ENCODE measurements at regions not wholly inside any gene's neighbourhood (a gene's known extent, or its start where the extent isn't known, plus 50 kb on each side); places are given as distances from the start of the nearest gene placed in this dataset.

DNA sequence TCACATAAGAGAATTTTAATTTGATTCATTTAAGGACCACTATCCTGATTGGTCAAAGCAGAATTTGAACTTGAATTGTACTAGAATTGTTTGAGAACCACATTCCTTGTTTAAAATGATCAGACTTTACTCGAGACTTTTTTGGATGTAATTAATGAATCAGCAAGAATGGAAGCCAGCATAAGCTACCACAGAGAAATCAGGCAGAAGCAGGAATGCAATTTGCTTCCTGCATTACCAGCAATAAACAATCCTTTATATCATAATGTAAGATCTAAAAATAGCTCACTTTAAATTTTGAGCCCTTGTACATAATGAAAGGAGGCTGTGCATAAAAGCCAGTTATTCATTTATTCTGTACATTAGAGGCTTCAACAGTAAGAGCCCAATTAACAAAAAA, 119.8 kb upstream of the BACE2 start:
- no peak overlapping the region for H3K4me3 ChIP-seq (ENCODE audit: low read depth, low read length)
- no peak for DNase-seq (ENCODE audit: low read depth)
- TF ChIP-seq, protein P1, sequence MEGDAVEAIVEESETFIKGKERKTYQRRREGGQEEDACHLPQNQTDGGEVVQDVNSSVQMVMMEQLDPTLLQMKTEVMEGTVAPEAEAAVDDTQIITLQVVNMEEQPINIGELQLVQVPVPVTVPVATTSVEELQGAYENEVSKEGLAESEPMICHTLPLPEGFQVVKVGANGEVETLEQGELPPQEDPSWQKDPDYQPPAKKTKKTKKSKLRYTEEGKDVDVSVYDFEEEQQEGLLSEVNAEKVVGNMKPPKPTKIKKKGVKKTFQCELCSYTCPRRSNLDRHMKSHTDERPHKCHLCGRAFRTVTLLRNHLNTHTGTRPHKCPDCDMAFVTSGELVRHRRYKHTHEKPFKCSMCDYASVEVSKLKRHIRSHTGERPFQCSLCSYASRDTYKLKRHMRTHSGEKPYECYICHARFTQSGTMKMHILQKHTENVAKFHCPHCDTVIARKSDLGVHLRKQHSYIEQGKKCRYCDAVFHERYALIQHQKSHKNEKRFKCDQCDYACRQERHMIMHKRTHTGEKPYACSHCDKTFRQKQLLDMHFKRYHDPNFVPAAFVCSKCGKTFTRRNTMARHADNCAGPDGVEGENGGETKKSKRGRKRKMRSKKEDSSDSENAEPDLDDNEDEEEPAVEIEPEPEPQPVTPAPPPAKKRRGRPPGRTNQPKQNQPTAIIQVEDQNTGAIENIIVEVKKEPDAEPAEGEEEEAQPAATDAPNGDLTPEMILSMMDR (IDR thresholded peaks at IDR 0.05; ENCODE audit: insufficient read depth, low read length) = no peak

DNA sequence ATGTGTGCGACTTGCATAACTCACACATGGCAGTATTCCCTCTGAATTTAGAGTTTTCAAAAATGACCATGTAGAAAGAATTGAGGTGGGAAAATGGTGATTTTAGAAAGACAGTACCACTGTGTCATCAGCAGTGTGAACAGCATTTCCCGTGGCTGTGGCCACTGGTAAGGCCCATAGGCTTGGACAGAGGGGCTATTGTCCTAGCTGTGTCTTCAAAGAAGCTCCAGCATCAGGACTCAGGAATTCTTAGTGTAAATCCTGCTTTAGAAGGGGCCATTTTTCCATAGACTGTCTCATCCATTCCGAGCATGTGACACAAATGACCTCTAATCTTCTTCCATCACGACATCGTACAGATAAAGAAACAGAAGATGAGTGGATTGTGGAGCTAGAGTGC, 119.3 kb upstream of the BACE2 start:
- no peak overlapping the region for H3K4me3 ChIP-seq (ENCODE audit: low read depth, low read length)
- TF ChIP-seq, protein P1 (IDR thresholded peaks at IDR 0.05; ENCODE audit: insufficient read depth, low read length) = no peak
- DNase-seq (ENCODE audit: low read depth) = no peak

DNA sequence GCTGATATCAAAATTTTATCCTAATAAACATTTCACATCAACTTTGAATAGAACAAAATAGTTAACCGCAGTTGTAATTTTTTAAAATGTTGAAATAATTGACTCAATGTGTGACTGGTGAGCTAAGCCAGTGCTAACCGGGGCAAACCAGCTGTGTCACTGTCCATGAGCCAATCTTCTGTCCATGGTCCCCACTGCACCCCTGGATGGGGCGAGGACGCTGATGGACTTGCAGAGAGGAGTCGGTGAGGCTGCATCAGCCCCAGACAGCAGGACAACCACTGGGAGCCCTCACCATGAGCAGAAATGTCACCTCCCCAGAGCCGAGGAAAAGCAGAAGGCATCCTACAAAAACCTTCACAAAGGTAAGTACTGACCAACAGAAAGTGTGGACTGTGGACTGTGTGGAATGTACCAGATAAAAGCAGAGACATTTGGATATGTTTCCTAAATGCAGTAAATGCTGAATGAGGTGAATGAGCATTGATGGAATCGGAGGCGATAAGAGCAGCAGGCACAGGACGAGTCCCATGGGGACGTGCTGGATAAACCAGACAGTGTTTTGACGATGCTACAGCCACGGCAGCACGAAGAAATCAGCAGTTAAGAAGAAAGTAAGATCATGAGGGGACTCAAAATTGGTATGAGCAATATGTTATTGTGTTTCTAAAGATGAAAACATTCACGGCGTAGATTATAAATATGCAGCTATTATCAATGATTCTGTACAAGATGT, 115.0 kb upstream of the BACE2 start:
- TF ChIP-seq, protein P1 (IDR thresholded peaks at IDR 0.05; ENCODE audit: insufficient read depth, low read length) = no peak
- DNase-seq (ENCODE audit: low read depth) = no peak
- no peak overlapping the region for H3K4me3 ChIP-seq (ENCODE audit: low read depth, low read length)

DNA sequence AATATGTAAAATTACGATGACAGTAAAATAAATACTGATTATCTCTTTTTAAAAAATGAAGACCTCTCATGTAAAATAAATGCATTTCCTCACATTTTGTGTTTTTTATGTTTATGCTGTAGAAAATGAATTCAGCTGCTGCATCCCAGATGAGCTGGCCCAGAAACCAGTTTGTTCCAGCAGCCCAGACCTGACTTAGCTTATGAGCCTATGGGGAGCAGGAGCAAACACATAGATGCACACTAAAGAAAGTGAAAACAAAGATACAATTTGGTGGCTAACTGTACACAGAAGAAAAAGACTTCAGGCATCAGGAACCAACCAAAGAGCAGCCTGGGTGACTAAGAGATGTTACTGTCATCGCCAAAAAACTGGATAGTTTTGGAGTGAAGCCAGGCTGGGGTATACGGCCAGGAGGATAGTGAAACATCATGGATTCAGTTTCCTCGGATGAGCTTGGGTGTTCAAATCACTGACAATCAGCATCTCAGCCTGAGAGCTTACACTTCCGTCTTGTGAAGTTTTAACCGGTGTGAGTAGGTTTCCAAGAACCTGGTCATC, 113.9 kb upstream of the BACE2 start:
- TF ChIP-seq, protein P1 (IDR thresholded peaks at IDR 0.05; ENCODE audit: insufficient read depth, low read length) = no peak
- no peak overlapping the region for H3K4me3 ChIP-seq (ENCODE audit: low read depth, low read length)
- no peak for DNase-seq (ENCODE audit: low read depth)

DNA sequence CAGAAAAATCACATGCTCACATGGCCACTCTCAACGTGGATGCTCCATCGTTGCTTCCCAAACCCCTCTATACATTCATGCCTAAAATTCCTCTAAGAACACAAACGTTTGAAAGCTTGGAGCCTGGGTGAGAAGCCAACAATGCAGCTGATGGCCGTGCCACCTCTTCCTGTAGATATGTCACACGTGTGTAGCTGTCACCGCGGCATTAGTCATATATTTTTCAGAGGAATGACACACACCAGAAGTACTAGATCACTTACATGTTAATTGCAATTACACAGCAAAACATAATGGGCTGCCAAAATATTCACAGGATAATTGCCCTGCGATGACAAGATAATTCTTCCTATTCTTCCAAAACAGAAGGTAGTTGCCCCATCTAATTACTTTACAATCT, 112.7 kb upstream of the BACE2 start:
- DNase-seq (ENCODE audit: low read depth) = no peak
- TF ChIP-seq, protein P1 (IDR thresholded peaks at IDR 0.05; ENCODE audit: insufficient read depth, low read length) = no peak
- no peak overlapping the region for H3K4me3 ChIP-seq (ENCODE audit: low read depth, low read length)

DNA sequence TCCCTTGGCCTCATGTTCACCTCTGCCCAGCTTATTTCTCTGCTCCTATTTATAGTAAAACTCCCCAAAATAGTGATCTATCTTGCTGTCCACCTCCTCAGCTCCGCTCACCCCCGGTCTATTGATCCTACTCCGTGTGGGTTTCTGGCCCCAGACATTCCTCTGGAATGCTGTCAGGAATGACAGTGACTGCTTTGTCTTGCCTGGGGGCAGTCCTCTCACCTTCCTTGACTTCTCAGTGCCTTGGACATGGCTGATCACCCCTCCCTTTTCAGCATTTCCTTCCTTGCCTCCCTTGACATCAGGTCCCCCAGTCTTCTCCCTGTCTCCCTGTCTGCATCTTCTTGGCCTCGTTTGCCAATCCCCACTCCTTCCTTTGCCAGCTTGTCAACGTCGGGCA, 108.1 kb upstream of the BACE2 start:
- TF ChIP-seq, protein P1 (IDR thresholded peaks at IDR 0.05; ENCODE audit: insufficient read depth, low read length) = no peak
- H3K4me3 ChIP-seq (ENCODE audit: low read depth, low read length) = no peak overlapping the region
- DNase-seq (ENCODE audit: low read depth) = no peak
